Stimulated activated CD4-positive, alpha-beta T cell treated with anti-CD3 and anti-CD28 coated beads, TNF-alpha, amount 100 ng/mL, for 24 hours (primary cell): ENCODE measurements at regions not wholly inside any gene's neighbourhood (a gene's known extent, or its start where the extent isn't known, plus 50 kb on each side); places are given as distances from the start of the nearest gene placed in this dataset.
"Not testable (repeated sequence)": the region's sequence is repeated elsewhere in the genome, so short reads cannot be mapped to it uniquely, and the experiment has no call there.

Source experiments
- DNase-seq, 3 experiments: peaks; one replicate each; pipeline ENCODE4 v3.0.0-alpha.2; 2020; ENCODE audit warnings: low read depth in 3 of 3

DNA sequence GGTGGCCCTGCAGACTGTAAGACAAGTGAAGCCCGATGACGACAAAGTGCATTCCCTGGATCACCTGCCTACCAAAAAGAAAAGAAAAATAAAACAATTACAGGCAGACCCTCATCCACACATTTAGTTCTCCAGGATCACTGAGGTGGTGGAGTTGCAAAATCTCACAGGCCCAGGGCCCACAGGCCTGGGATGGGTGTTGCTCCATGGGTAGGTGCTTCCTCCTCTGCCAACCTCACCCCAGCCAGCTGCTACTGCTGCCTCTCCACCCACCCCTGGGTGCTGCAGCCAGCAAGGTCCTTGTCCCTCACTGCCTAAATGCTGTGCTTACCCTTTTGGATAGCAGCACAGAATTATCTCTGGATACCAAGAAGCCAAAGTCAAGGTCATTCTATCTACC is 146.4 kb upstream of the GALNT2 start:
- no peak for DNase-seq

DNA sequence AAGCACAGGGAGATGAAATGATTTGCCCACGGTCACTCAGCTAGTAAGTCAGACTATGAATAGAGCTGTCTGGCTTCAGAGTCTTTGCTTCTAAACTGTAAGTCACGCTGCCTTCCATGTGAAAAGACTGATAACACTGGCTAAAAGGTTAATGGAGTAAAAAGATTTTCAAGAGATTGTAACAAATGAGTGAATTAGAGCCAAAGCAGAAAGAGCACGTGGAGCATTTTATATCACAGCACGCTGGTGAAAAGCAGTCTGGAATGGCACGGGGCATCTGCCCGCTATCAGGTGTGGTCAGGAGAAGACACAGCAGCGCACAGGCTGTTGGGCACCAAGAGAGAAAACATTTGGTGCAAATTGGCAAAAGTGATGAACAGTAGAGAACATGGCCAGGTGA is 144.8 kb upstream of the GALNT2 start:
- no peak for DNase-seq

DNA sequence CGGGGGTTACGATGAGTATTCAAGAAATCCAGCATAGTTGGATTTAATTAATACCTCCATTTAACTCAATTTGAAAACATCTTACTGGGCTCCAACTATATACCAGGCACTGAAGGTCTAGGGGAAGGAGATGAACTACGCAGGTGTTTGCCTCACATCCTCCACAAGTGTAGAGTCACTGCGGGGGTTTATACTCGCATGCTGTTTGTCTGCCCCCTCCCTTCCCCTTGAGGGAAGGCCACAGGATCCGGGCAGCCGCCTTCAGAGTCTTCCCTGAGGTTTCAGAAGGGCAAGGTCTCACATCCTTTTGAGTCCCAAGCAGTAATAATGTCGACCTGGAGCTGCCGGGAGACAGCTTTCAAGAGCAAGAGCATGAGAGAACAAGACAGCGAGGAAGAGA is 142.4 kb upstream of the GALNT2 start:
- no peak for DNase-seq

DNA sequence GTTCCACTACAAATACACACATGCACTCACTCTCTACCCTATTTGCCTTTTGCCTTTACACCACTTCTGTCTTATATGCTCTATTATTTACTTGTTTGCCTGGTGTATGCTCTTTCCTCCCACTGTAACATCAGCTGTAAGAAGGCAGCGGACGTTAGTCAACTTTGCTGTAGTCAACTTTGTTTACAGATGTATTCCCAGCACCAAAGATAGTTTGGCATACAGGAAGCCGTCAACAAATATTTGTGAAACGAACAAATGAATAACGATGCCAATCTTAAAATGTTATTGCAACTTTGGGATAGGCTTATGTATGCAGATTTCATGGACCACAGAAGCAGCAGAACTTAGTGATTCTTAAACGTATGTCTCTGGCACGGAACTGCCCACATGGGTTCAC is 138.3 kb upstream of the GALNT2 start:
- no peak for DNase-seq

DNA sequence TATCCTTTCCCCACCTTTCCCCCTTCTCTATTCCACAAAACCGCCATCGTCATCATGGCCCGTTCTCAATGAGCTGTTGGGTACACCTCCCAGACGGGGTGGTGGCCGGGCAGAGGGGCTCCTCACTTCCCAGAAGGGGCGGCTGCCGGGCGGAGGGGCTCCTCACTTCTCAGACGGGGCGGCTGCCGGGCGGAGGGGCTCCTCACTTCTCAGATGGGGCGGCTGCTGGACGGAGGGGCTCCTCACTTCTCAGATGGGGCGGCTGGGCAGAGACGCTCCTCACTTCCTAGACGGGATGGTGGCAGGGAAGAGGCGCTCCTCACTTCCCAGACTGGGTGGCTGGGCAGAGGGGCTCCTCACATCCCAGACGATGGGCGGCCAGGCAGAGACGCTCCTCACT is 135.3 kb upstream of the GALNT2 start:
- DNase-seq: not testable (repeated sequence)

DNA sequence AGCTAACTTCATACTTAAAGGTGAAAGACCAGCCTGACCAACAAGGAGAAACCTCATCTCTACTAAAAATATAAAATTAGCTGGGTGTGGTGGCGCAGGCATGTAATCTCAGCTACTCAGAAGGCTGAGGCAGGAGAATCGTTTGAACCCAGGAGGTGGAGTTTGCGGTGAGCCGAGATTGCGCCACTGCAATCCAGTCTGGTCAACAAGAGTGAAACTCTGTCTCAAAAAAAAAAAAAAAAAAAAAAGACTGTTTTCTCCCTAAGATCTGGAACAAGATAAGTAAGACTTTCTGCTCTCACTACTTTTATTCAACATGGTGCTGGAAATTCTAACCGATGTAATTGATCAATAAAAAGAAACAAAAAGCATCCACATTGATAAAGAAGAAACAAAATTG is 131.9 kb upstream of the GALNT2 start:
- not testable (repeated sequence) for DNase-seq

DNA sequence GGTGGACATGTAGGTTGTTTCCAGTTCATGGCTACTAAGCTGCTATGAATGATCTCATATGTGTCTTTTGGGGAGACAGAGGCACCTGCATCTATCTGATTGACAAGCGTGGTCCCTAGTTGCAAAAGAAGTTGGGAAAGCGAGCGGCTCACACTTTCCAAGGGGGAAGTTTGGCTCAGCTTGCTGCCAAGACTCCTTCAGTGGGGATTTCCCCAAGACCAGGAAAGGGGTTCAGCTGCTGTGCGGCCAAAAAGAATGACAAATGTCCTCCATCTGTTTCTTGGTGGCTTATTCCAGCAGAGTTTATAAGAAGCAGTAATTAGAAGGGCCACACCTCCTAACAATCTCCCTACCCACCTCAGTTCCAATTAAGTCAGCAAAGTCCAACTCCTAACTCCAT is 128.5 kb upstream of the GALNT2 start:
- no peak for DNase-seq

DNA sequence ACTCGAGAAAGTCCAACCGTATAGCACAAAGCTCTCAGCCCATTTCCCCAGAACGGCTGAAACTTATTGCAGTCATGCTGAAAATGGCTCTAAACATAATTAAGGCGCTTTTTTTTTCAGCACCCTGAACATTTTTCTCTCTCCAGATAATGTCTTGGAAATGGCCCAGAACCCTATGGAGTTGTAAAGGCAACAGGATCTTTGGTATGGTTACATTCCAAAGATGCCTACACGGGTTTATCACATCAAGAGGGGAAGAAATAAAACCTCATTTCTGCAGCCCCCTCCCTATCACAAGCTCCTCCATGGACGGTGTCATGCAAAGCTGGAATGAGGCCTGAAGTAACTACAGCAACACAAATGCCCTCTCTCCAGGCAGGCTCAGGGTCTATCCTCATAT is 126.4 kb upstream of the GALNT2 start:
- DNase-seq: no peak

DNA sequence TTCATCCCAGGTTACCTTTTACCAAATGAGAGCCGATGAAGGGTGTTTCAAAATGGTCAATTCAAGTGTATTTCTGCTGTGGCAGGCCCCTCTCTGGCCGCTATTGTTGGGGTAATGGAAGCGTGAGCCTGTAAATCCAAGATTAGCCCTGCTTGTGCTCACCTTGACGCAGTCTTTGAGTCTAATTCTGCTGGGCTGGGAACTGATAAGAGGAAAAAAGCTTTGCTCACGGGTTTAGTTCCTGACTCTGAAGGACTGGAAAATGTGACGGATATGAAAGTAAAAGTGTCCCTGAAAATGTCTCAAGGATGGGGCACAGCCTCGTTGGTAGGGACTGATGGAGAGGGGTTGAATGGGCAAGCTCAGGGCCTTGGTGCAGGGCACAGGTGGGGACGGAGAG is 125.9 kb upstream of the GALNT2 start:
- no peak for DNase-seq

DNA sequence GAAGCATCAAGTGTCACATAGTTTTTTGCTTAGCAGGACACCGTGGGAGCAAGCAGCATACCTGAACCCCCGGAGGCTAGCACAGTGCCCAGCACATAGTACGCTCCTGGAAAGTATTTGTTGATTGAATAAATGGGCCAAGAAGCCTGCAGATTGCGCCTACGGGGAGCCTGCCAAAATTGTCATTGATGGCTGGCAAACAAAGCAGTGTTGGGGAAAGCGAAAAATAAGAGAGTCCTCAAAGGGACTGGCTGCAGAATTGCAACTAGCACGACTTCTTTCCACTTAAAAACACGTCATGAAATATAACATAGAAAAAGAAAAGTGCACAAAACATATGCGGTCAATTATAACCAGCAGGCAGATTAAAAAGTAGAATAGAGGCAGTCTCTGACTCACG is 125.2 kb upstream of the GALNT2 start:
- DNase-seq: no peak

DNA sequence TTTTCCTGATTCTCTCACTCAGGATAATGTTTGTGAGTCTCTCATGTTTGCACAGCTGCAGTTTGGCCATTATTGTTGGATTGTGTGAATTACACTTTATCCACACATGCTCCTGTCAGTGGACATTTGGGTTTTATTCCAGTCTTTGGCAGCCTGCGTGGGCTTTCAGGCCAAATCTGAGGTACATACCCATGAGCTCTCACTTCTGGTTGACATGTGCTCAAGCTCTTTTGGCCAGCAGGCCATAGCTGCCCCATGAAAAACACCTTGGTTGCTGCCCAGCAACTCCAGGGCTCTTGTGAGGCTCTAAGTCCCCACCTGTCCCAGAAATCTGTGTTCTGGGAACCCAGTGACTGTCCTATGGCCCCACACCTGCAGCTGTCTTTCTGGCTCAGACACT is 124.5 kb upstream of the GALNT2 start:
- no peak for DNase-seq

DNA sequence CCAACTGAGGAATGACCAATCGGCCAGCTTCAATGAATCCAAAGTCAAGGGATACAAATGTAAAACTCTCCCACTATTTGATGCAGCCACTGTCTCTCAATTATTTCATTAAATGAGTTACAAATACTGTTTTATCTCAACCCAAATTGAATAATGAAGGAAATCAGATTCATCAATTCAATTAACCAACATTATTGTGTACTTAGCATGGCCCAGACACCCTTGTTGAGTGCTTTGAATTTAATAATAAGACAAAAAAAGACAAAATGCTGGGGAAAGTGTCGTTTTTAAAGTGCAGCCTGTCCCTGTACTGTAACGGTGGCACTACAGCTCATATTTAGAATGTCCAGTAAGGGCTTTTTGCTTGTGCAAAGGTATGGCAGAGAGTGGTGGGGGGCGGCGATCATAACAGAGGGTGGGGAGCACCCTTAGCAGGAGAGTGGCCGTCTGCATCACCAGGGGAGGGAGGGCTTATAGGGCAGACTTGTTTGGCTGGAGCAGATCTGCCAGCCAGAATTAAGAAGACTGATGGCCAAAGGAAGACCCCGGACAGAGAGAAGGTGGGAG is 123.8 kb upstream of the GALNT2 start:
- no peak for DNase-seq

DNA sequence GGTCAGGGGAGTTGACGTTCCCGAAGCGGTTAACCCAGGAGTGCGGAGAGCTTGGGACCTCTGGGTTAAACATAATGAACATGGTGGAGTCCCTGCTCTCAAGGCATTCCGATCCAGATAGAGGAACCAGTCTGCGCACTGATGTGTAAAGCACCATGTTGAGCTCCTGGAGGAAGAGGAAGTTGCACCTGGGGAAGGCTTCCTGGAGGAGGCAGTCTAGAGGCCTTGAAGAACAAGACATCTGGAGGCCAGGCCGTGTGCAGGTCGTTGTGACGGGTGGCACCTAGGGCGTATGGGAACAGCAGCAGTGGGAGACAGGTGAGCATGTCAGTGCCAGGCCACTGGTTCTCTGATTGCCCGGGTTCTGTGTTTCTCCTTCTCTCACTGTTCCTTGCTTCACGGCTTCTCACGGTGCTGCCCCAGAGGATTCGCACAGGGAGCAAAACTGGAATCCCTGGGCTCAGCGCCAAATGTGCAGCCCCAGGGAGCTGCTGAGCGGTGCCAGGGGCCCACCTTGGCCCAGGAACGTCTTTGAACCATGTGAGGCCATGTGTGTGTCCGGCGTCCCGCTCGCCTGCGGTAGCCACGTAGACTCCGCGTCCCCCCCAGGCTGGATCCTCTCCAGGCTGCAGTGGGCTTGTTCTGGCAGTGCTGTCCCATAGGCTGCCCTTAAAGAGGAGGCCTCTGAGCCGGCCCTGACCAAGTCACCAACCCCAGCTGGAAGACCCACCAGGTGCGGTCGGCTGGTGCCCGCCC is 122.9 kb upstream of the GALNT2 start:
- no peak for DNase-seq

DNA sequence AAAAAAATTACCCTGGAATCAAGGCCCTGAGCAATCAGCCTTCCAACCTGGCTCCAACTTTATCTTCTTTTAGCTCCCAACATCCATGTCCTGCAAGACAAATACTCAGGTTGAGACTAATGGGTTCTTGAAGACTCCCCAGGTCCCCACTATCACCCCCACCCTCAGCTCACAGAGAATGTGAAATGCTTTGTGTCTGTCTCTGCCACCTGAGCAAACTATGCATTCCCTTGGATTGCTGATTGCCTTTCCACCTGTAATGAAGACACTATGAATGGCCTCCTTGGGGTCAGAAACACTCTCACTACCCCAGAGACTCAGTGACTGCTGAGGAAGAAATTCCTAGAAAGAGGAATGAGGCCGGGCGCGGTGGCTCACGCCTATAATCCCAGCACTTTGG is 121.2 kb upstream of the GALNT2 start:
- no peak for DNase-seq

DNA sequence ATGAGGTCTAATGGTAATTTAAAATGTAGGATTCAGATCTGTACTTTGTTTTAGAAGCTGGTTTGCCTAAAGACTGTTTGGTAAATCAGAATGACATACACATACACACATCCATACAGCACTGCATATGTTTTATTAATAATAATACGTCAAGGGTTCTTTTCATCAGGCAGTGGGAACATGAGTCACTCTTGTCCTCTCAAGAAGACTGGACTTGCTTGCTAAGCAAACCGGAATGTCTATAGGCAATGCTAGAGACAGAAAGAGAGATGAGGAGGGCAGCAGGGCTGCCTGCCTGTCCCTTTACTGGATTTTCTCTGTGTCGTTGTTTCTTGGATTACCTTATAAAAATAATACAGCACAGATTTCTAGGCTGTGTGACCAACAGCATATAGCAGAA is 119.1 kb upstream of the GALNT2 start:
- no peak for DNase-seq

DNA sequence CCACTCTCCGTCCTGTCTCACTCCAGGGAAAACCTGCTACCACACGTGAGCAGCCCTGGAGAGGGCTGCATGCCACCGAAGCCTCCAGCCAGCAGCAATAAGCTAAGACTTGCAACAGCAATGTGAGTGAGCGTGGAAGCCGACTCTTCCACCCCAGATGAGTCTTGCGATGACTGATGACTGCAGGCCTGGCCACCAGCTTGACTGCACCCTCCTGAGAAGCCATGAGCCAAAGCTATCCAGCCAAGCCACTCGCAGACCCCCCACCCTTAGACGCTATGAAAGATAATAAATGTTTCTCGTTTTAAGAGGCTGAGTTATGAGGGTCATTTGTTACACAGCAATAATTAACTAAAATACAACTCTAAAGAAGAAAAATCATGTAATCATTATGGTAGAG is 118.6 kb upstream of the GALNT2 start:
- DNase-seq: no peak

DNA sequence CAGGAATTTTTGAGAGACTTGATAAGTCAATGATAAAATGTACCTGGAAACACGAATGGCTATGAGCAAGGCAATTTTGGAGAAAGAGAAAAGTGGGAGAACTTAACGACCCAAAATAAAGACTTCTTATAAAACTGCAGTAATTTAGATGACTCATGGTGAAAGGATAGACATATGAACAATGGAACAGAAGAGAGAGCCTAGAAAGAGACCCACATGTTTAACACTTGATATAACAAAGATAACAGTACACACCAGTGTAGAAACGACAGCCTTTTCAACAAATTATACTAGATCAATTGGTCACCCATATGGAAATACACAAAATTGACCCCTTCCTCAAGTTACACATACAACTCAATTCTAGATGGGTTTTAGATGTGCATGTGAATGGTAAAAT is 117.5 kb upstream of the GALNT2 start:
- DNase-seq: no peak

DNA sequence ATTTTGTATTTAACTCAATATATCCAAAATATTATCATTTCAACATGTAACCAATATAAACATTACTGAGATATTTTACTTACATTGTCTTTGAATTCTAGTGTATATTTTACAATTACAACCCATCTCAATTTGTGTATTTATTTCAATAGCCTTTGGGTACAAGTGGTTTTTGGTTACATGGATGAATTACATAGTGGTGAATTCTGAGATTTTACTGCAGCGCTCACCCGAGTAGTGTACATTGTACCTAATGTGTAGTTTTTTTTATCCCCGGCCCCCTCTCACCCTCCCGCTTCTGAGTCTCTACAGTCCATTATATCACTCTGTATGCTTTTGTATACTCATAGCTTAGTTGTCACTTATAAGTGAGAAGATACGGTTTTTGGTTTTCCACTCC is 117.0 kb upstream of the GALNT2 start:
- DNase-seq: no peak

DNA sequence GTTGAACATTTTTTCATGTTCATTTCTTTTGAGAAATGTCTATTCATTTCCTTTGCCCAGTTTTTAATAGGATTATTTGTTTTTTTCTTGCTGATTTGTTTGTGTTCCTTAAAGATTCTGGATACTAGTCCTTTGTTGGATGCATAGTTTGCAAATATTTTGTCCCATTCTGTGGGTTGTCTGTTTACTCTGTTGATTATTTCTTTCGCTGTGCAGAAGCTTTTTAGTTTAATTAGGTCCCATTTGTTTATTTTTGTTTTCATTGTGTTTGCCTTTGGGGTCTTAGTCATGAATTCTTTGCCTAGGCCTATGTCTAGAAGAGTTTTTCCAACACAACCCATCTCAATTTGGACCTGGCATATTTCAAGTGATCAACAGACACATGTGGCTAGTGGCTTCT is 116.1 kb upstream of the GALNT2 start:
- no peak for DNase-seq

DNA sequence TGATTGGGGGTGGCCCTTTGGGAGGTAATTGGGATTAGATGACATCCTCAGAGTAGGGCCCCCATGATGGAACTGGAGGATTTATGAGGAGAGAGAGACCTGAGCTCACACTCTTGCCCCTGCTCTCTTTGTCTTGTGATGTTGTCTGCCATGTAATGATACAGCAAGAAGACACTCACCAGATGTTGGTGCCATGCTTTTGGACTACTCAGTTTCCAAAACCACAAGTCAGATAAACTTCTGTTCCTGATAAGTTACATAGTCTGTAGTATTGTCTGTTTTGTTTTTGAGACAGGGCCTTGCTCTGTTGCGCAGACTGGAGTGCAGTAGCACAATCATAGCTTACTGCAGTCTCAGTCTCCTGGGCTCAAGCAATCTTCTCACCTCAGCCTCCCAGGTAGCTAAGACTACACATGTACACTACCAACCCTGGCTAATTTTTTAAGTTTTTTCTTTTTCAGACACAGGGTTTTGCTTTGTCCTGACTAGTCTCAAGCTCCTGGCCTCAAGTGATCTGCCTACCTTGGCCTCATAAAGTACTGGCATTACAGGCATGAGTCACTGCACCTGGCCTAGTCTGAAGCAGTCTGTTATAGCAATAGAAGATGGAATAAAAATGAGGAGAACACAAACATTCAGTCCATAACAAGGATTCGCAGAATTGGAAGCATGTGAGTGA is 115.0 kb upstream of the GALNT2 start:
- DNase-seq: no peak

DNA sequence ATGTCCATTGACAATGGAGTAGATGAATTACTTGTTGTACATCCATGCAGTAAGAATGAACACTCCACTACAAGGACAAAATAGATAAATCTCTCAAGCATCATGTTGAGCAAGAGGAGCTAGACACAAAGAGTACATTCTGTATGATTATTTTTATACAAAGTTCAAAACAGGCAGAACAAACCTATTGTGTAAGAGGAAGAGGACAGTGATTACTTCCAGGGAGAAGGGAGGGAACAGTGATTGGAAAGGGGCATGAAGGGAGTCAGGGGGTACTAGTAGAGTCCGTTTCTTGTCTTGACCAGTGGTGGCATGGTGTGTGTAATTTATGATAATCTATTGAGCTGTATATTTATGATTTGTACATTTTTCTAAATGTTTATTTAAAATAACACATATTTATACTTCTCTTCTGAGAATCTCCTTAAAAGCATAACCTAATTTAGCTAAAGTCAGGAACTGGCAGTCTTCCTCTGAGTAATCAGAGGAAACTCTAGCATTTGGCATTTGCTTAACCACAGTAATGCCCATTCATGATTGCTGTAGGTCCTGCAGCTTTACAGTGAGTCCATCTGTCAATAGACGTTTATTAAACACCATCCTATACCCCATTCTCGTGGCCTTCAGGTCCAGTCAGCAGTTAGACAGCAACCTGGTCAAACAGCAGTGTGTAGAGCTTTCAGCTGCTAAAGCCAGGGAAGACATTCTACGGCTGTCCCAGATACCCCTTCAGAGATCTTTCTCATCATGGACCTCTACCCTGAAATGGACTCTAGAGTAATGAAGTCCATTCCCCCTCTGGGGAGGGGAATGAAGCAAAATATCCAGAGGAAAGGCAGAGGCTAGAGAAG is 114.1 kb upstream of the GALNT2 start:
- DNase-seq: no peak

DNA sequence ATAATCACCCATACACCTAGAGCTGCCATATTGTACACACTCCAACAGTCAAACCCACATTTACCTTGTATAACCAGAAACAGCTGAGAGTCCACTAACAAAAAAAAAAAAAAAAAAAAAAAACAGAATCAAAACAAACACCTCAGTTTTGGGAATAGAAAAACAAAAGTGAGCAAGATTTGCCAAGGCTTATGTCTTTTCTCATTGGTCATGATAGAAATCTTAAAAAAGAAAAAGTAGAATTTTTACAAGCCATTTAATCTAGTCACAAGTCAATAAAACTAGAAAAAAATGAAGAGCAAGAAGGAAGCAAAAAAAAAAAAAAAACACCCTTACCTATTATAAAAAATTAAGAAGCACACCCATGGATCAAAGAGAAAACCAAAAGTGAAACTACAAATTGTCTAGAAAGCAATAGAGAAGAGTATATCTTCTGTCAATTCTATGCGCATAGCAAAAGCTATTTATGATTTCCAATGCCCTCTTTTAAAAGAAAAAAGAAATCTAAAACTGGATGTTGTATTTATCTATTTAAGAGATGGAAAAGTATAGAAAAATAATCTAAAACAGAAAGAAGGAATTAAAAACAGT is 113.2 kb upstream of the GALNT2 start:
- no peak for DNase-seq
